ENCODE measurements at regions not wholly inside any gene's neighbourhood (a gene's known extent, or its start where the extent isn't known, plus 50 kb on each side); places are given as distances from the start of the nearest gene placed in this dataset.

- 45 to 54% (median 48%) methylated on average over 2 of the region's 2 CpGs for WGBS, 3 donors
- intact Hi-C loops (cut with DNase I): no loop called here
- TF ChIP-seq POLR2A (IDR thresholded peaks at IDR 0.05) (no peak), CTCF (IDR thresholded peaks at IDR 0.05) (no peak), EP300 (IDR thresholded peaks at IDR 0.05) (no peak)
Observed at GRCh38 chr16:76035689-76036088, 241.5 kb upstream of the CNTNAP4 start.

DNA sequence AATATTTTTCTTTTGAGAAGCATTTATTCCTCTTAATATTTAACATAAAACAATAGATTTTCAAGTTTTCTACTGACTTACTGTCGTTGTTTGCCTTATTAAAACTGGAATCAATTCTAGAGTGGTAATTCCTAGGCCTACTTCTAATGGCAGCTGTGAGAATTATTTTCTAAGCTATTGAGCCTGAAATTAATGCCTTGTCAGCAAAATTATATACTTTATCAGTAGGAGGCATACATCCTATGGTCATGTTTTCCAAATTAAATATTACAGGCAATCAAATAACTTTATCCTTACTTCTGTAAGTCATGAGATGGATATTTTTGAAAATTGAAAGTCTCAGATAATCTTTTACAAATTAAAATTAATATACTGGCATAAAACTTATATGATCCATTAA lies 239.1 kb upstream of the CNTNAP4 start:
- no peak for DNase-seq
- whole genome bisulfite sequencing, 3 donors: 78 to 86% (median 81%) methylated on average over 1 of the region's 1 CpG
- Histone ChIP-seq H3K4me1 (ENCODE audit: insufficient read depth) (no peaks in the 10 kb centered on the region), H3K27me3 (no peaks in the 10 kb centered on the region), H3K36me3 (no peaks in the 10 kb centered on the region), H3K4me3 (no peak overlapping the region), H3K9me3 (no peaks in the 10 kb centered on the region), H3K27ac (no peak overlapping the region)
- intact Hi-C loops (cut with DNase I): no loop called here
- no peak for TF ChIP-seq EP300 (IDR thresholded peaks at IDR 0.05)
- TF ChIP-seq POLR2A (IDR thresholded peaks at IDR 0.05): no peak
- TF ChIP-seq CTCF (IDR thresholded peaks at IDR 0.05): no peak

More at GRCh38 chr16:76035689-76036088, 241.5 kb upstream of the CNTNAP4 start:
- no peaks in the 10 kb centered on the region for H3K27me3 ChIP-seq
- H3K9me3 ChIP-seq: no peaks in the 10 kb centered on the region
- H3K4me3 ChIP-seq: no peak overlapping the region
- no peak for DNase-seq
- H3K27ac ChIP-seq: no peak overlapping the region
- H3K36me3 ChIP-seq: no peaks in the 10 kb centered on the region
- H3K4me1 ChIP-seq (ENCODE audit: insufficient read depth): no peaks in the 10 kb centered on the region

- Histone ChIP-seq H3K27me3 (no peaks in the 10 kb centered on the region), H3K9me3 (no peaks in the 10 kb centered on the region), H3K36me3 (no peaks in the 10 kb centered on the region), H3K27ac (no peak overlapping the region), H3K4me3 (no peak overlapping the region), H3K4me1 (ENCODE audit: insufficient read depth) (no peaks in the 10 kb centered on the region)
- no peak for DNase-seq
- intact Hi-C loops (cut with DNase I): no loop called here
- TF ChIP-seq POLR2A (IDR thresholded peaks at IDR 0.05) (no peak), EP300 (IDR thresholded peaks at IDR 0.05) (no peak), CTCF (IDR thresholded peaks at IDR 0.05) (no peak)
- WGBS, 3 donors: 80 to 87% (median 81%) methylated on average over 2 of the region's 2 CpGs
Observed at GRCh38 chr16:76052725-76053124, 224.5 kb upstream of the CNTNAP4 start.

- H3K9me3 ChIP-seq: no peaks in the 10 kb centered on the region
- H3K27me3 ChIP-seq: no peaks in the 10 kb centered on the region
- intact Hi-C loops (cut with DNase I): no loop called here
- no peak overlapping the region for H3K27ac ChIP-seq
- no peak overlapping the region for H3K4me3 ChIP-seq
- 90 to 94% (median 90%) methylated on average over 3 of the region's 3 CpGs for WGBS, 3 donors
- no peaks in the 10 kb centered on the region for H3K4me1 ChIP-seq (ENCODE audit: insufficient read depth)
- TF ChIP-seq CTCF (IDR thresholded peaks at IDR 0.05) (no peak), POLR2A (IDR thresholded peaks at IDR 0.05) (no peak), EP300 (IDR thresholded peaks at IDR 0.05) (no peak)
- H3K36me3 ChIP-seq: no peaks in the 10 kb centered on the region
- no peak for DNase-seq
Observed at GRCh38 chr16:76059186-76059585, 218.0 kb upstream of the CNTNAP4 start.

- Histone ChIP-seq H3K4me3 (no peak overlapping the region), H3K27ac (no peak overlapping the region), H3K27me3 (no peaks in the 10 kb centered on the region), H3K4me1 (ENCODE audit: insufficient read depth) (no peaks in the 10 kb centered on the region), H3K36me3 (no peaks in the 10 kb centered on the region), H3K9me3 (no peaks in the 10 kb centered on the region)
- intact Hi-C loops (cut with DNase I): no loop called here
- DNase-seq: no peak
- 40 to 55% (median 54%) methylated on average over 2 of the region's 2 CpGs for whole genome bisulfite sequencing, 3 donors
- TF ChIP-seq CTCF (IDR thresholded peaks at IDR 0.05) (no peak), EP300 (IDR thresholded peaks at IDR 0.05) (no peak), POLR2A (IDR thresholded peaks at IDR 0.05) (no peak)
Observed at GRCh38 chr16:76059701-76060100, 217.5 kb upstream of the CNTNAP4 start.
